Stimulated activated CD8-positive, alpha-beta memory T cell treated with anti-CD3 and anti-CD28 coated beads, Interleukin-7, amount 100 ng/mL, for 48 hours (primary cell): ENCODE measurements at regions not wholly inside any gene's neighbourhood (a gene's known extent, or its start where the extent isn't known, plus 50 kb on each side); places are given as distances from the start of the nearest gene placed in this dataset.

Experiments used
- DNase-seq, 2 donors: peaks; one replicate each; pipeline ENCODE4 v3.0.0-alpha.2; 2020; ENCODE audit warnings: low read depth in 1 of 2; ENCODE audit errors: extremely low read depth in 1 of 2

GRCh38 chr18:8536231-8536630 is 73.0 kb upstream of the RAB12 start:
- no peak for DNase-seq

GRCh38 chr18:8536922-8537321 is 72.3 kb upstream of the RAB12 start:
- DNase-seq, result no peak

GRCh38 chr18:8537400-8537799 is 71.8 kb upstream of the RAB12 start:
- no peak for DNase-seq

GRCh38 chr18:8538935-8539334 is 70.3 kb upstream of the RAB12 start:
- no peak for DNase-seq

- DNase-seq, result no peak
These were observed 62.6 kb upstream of the RAB12 start for GRCh38 chr18:8546677-8547076.

- DNase-seq, result no peak
These were observed 61.1 kb upstream of the RAB12 start for GRCh38 chr18:8548186-8548585.

- no peak for DNase-seq
These were observed 59.9 kb upstream of the RAB12 start for GRCh38 chr18:8549254-8549757.

GRCh38 chr18:8552151-8552550 is 57.1 kb upstream of the RAB12 start:
- DNase-seq, result no peak

- DNase-seq, result no peak
These were observed 54.9 kb upstream of the RAB12 start for GRCh38 chr18:8554354-8554753.

- DNase-seq, result no peak
These were observed 52.8 kb upstream of the RAB12 start for GRCh38 chr18:8556424-8556823.
